ENCODE measurements at regions not wholly inside any gene's neighbourhood (a gene's known extent, or its start where the extent isn't known, plus 50 kb on each side); places are given as distances from the start of the nearest gene placed in this dataset.
"Not testable (repeated sequence)": the region's sequence is repeated elsewhere in the genome, so short reads cannot be mapped to it uniquely, and the experiment has no call there.

GRCh38 chr7:86155623-86156022 lies 488.1 kb upstream of the GRM3 start:
- H3K4me3 ChIP-seq = no peak overlapping the region

GRCh38 chr7:86152926-86153325 lies 490.8 kb upstream of the GRM3 start:
- no peaks in the 10 kb centered on the region for H3K9me3 ChIP-seq
- no peaks in the 10 kb centered on the region for H3K27me3 ChIP-seq
- DNase-seq = no peak
- H3K36me3 ChIP-seq = no peaks in the 10 kb centered on the region
- no peak overlapping the region for H3K4me3 ChIP-seq

More at GRCh38 chr7:86155623-86156022, 488.1 kb upstream of the GRM3 start:
- DNase-seq = no peak
- Histone ChIP-seq H3K36me3 (no peaks in the 10 kb centered on the region), H3K9me3 (no peaks in the 10 kb centered on the region), H3K27me3 (no peaks in the 10 kb centered on the region)

- Histone ChIP-seq H3K9me3 (no peaks in the 10 kb centered on the region), H3K4me3 (no peak overlapping the region), H3K27me3 (no peaks in the 10 kb centered on the region), H3K36me3 (no peaks in the 10 kb centered on the region)
- DNase-seq = no peak
Measured at GRCh38 chr7:86149024-86149665, 494.6 kb upstream of the GRM3 start.

GRCh38 chr7:86148501-86148900 lies 495.2 kb upstream of the GRM3 start:
- H3K27me3 ChIP-seq = no peaks in the 10 kb centered on the region
- no peaks in the 10 kb centered on the region for H3K36me3 ChIP-seq
- DNase-seq = no peak

GRCh38 chr7:86137343-86137742 lies 506.4 kb upstream of the GRM3 start:
- Histone ChIP-seq H3K27me3 (no peaks in the 10 kb centered on the region), H3K9me3 (no peaks in the 10 kb centered on the region), H3K4me3 (no peak overlapping the region), H3K36me3 (no peaks in the 10 kb centered on the region)
- no peak for DNase-seq

More at GRCh38 chr7:86148501-86148900, 495.2 kb upstream of the GRM3 start:
- Histone ChIP-seq H3K9me3 (no peaks in the 10 kb centered on the region), H3K4me3 (no peak overlapping the region)

- Histone ChIP-seq H3K27me3 (no peaks in the 10 kb centered on the region), H3K4me3 (no peak overlapping the region), H3K36me3 (no peaks in the 10 kb centered on the region), H3K9me3 (no peaks in the 10 kb centered on the region; the same call in 1 of the 2 replicates)
- DNase-seq = no peak
Measured at GRCh38 chr7:86130268-86130667, 513.4 kb upstream of the GRM3 start.

GRCh38 chr7:86123476-86123875 lies 520.2 kb upstream of the GRM3 start:
- Histone ChIP-seq H3K4me3 (peak overlapping the region; percentile 22; the same call in 1 of the 2 replicates), H3K9me3 (no peaks in the 10 kb centered on the region; the same call in 1 of the 2 replicates), H3K27me3 (no peaks in the 10 kb centered on the region), H3K36me3 (no peaks in the 10 kb centered on the region)
- DNase-seq = no peak

GRCh38 chr7:86094166-86094669 lies 549.5 kb upstream of the GRM3 start:
- Histone ChIP-seq H3K9me3 (no peaks in the 10 kb centered on the region), H3K27me3 (no peaks in the 10 kb centered on the region), H3K36me3 (no peaks in the 10 kb centered on the region), H3K4me3 (no peak overlapping the region)
- DNase-seq = no peak

- DNase-seq = no peak
- no peak overlapping the region for H3K4me3 ChIP-seq
- no peaks in the 10 kb centered on the region for H3K27me3 ChIP-seq
- H3K36me3 ChIP-seq = no peaks in the 10 kb centered on the region
- H3K9me3 ChIP-seq = no peaks in the 10 kb centered on the region
Measured at GRCh38 chr7:86091369-86091768, 552.3 kb upstream of the GRM3 start.

GRCh38 chr7:86089455-86089854 lies 554.3 kb upstream of the GRM3 start:
- H3K9me3 ChIP-seq = no peaks in the 10 kb centered on the region
- no peaks in the 10 kb centered on the region for H3K27me3 ChIP-seq
- no peak for DNase-seq
- H3K36me3 ChIP-seq = no peaks in the 10 kb centered on the region
- no peak overlapping the region for H3K4me3 ChIP-seq

- H3K36me3 ChIP-seq, H3K9me3 ChIP-seq, H3K27me3 ChIP-seq, H3K4me3 ChIP-seq, DNase-seq: not testable (repeated sequence)
Measured at GRCh38 chr7:86064572-86064971, 579.1 kb upstream of the GRM3 start.

GRCh38 chr7:86058649-86059048 lies 585.1 kb upstream of the GRM3 start:
- Histone ChIP-seq H3K9me3 (no peaks in the 10 kb centered on the region), H3K27me3 (no peaks in the 10 kb centered on the region), H3K36me3 (no peaks in the 10 kb centered on the region), H3K4me3 (no peak overlapping the region)
- no peak for DNase-seq

GRCh38 chr7:86050918-86051317 lies 592.8 kb upstream of the GRM3 start:
- H3K4me3 ChIP-seq = no peak overlapping the region
- no peaks in the 10 kb centered on the region for H3K27me3 ChIP-seq
- H3K36me3 ChIP-seq = no peaks in the 10 kb centered on the region
- H3K9me3 ChIP-seq = no peaks in the 10 kb centered on the region
- DNase-seq = no peak

GRCh38 chr7:86049910-86050309 lies 593.8 kb upstream of the GRM3 start:
- no peaks in the 10 kb centered on the region for H3K36me3 ChIP-seq

GRCh38 chr7:86045197-86045596 lies 598.5 kb upstream of the GRM3 start:
- H3K9me3 ChIP-seq, H3K27me3 ChIP-seq, H3K36me3 ChIP-seq, DNase-seq, H3K4me3 ChIP-seq: not testable (repeated sequence)

More at GRCh38 chr7:86049910-86050309, 593.8 kb upstream of the GRM3 start:
- DNase-seq = no peak
- no peaks in the 10 kb centered on the region for H3K9me3 ChIP-seq
- H3K27me3 ChIP-seq = no peaks in the 10 kb centered on the region
- H3K4me3 ChIP-seq = no peak overlapping the region

- H3K4me3 ChIP-seq = no peak overlapping the region
- H3K36me3 ChIP-seq = no peaks in the 10 kb centered on the region
- no peak for DNase-seq
- no peaks in the 10 kb centered on the region for H3K27me3 ChIP-seq
- H3K9me3 ChIP-seq = no peaks in the 10 kb centered on the region
Measured at GRCh38 chr7:86025807-86026206, 617.9 kb upstream of the GRM3 start.

- no peaks in the 10 kb centered on the region for H3K27me3 ChIP-seq
- no peak overlapping the region for H3K4me3 ChIP-seq
- H3K9me3 ChIP-seq = no peaks in the 10 kb centered on the region
- H3K36me3 ChIP-seq = no peaks in the 10 kb centered on the region
- no peak for DNase-seq
Measured at GRCh38 chr7:86013662-86014061, 630.0 kb upstream of the GRM3 start.

GRCh38 chr7:86012971-86013370 lies 630.7 kb upstream of the GRM3 start:
- Histone ChIP-seq H3K9me3 (no peaks in the 10 kb centered on the region), H3K4me3 (no peak overlapping the region), H3K36me3 (no peaks in the 10 kb centered on the region), H3K27me3 (no peaks in the 10 kb centered on the region)
- DNase-seq = no peak

Data from MG63 (cell line).